ENCODE measurements at regions not wholly inside any gene's neighbourhood (a gene's known extent, or its start where the extent isn't known, plus 50 kb on each side); places are given as distances from the start of the nearest gene placed in this dataset.

DNA sequence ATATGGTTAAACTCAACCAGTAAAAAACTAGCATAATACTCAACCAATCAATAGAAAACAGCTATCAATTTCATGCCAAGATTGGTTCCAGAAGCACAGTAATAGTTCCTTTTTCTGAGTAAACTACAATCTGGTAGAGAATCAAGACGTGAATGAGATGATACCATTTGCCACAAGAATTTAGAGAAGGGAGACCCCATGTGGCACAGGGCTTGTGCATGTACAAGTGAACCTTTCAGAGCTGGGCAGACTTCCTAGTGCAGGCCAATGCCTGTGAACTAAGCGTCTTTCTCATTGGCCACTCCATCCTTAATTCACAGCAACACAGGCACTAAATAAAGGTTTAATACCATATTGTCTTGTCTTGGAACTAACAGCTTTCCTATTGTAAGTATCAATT is 213.5 kb downstream of the RFPL4B start:
- H3K4me1 Mint-ChIP-seq, result no peaks in the 10 kb centered on the region
- ChIA-PET CTCF (no interaction called here), POLR2A (no interaction called here)
- intact Hi-C loops (cut with micrococcal nuclease), result no loop called here
- H3K27ac Mint-ChIP-seq, result no peak overlapping the region
- TF ChIP-seq, protein P1, sequence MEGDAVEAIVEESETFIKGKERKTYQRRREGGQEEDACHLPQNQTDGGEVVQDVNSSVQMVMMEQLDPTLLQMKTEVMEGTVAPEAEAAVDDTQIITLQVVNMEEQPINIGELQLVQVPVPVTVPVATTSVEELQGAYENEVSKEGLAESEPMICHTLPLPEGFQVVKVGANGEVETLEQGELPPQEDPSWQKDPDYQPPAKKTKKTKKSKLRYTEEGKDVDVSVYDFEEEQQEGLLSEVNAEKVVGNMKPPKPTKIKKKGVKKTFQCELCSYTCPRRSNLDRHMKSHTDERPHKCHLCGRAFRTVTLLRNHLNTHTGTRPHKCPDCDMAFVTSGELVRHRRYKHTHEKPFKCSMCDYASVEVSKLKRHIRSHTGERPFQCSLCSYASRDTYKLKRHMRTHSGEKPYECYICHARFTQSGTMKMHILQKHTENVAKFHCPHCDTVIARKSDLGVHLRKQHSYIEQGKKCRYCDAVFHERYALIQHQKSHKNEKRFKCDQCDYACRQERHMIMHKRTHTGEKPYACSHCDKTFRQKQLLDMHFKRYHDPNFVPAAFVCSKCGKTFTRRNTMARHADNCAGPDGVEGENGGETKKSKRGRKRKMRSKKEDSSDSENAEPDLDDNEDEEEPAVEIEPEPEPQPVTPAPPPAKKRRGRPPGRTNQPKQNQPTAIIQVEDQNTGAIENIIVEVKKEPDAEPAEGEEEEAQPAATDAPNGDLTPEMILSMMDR (IDR thresholded peaks at IDR 0.05), result no peak
- H3K36me3 Mint-ChIP-seq (ENCODE audit: low read depth), result no peaks in the 10 kb centered on the region
- no peaks in the 10 kb centered on the region for H3K9me3 Mint-ChIP-seq
- H3K27me3 Mint-ChIP-seq, result no peaks in the 10 kb centered on the region
- no peak for ATAC-seq (ENCODE audit: low read depth)
- no peak overlapping the region for H3K4me3 Mint-ChIP-seq
- no peak for DNase-seq

DNA sequence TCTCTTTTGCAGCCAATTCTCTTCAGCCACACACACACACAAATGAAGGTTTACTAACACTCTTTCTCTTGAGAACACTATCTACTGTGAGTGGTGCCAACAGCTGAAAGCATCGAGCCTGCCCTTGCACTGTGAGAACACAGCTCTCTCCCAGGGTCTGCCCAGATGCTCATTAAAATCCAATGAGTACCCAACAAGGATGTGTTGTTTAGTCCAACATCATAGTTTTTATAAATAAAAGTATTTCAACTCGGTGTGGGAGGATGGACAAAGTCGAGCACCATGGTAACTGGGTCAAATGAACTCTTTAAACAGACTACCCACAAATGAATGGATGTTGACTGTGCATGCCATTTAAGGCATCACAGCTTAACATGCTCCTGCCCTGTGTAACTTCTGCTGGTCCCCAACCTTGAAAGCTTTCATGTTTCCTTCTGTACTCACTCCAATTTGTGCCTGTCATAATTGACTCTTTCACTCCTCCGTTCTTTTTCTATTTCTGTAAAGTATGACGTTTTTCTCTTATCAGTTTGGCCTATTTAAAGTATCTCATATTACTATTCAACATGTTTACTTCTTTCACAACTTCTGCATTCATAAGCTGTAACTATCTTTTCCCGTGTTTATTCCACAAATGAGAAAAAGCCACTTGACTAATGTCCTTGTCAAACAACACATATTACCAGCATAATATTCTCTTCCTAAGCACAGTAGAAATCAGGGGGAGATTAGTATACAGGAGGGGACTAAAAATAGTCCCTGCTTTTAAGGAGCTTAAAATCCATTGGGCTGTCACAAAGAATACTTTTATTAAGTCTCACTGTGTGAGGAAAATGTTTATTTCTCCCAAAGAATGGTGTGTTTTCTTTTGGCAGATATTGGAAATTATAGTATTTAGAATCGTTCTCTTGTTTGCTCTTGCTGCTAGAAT is 215.4 kb downstream of the RFPL4B start:
- no peak overlapping the region for H3K4me3 Mint-ChIP-seq
- H3K36me3 Mint-ChIP-seq (ENCODE audit: low read depth), result no peaks in the 10 kb centered on the region
- H3K9me3 Mint-ChIP-seq, result no peaks in the 10 kb centered on the region
- H3K27me3 Mint-ChIP-seq, result no peaks in the 10 kb centered on the region
- ChIA-PET POLR2A (no interaction called here), CTCF (no interaction called here)
- intact Hi-C loops (cut with micrococcal nuclease), result no loop called here
- DNase-seq (no peak), ATAC-seq (ENCODE audit: low read depth) (no peak)
- H3K27ac Mint-ChIP-seq, result no peak overlapping the region
- TF ChIP-seq, protein P1 (IDR thresholded peaks at IDR 0.05), result no peak
- H3K4me1 Mint-ChIP-seq, result no peaks in the 10 kb centered on the region

DNA sequence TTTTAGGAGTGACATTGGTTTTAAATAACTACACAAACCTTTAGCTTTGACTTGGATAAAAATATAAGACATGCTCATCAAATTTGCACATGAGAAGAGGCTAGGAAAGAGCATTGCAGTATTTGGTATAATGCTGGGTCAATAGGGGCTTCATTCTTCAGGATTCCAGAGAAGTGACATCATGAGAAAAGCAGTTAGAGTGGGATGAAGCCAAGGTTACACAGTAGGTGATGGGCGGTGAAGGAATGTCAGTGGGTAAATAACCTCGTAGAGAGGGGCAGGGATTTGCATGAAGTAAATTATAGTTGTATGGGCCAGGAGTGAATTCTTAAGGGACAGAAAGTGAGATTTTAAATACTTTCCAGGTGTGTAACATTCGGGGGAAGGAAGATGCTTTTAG is 216.2 kb downstream of the RFPL4B start:
- POLR2A ChIA-PET, result no interaction called here
- no peaks in the 10 kb centered on the region for H3K4me1 Mint-ChIP-seq
- no peak for DNase-seq
- no peak overlapping the region for H3K27ac Mint-ChIP-seq
- no peaks in the 10 kb centered on the region for H3K9me3 Mint-ChIP-seq
- no peaks in the 10 kb centered on the region for H3K27me3 Mint-ChIP-seq
- intact Hi-C loops (cut with micrococcal nuclease), result no loop called here
- ATAC-seq (ENCODE audit: low read depth), result no peak
- no peaks in the 10 kb centered on the region for H3K36me3 Mint-ChIP-seq (ENCODE audit: low read depth)
- H3K4me3 Mint-ChIP-seq, result no peak overlapping the region
- CTCF ChIA-PET, result no interaction called here
- TF ChIP-seq, protein P1 (IDR thresholded peaks at IDR 0.05), result no peak

DNA sequence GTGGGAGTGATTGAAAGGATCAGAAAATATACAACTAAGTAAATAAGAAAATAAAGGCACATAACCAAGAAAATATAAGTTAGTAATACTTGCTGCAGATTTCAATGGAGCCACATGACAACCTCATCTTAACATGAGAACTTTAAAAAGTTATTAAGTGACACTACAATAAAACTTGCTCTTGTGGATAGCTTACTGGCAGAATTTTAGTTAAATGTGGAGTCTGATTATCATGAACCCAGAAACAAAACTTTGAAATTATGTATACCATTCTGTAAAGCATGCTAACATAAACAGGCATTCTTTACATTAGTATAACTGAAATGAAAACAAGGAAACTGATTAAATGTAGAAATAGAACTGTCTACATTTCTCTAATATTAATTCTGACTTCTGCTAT is 220.9 kb downstream of the RFPL4B start:
- Mint-ChIP-seq H3K36me3 (ENCODE audit: low read depth) (no peaks in the 10 kb centered on the region), H3K27ac (no peak overlapping the region), H3K4me3 (no peak overlapping the region), H3K4me1 (no peaks in the 10 kb centered on the region), H3K27me3 (no peaks in the 10 kb centered on the region), H3K9me3 (no peaks in the 10 kb centered on the region)
- ATAC-seq (ENCODE audit: low read depth) (no peak), DNase-seq (no peak)
- ChIA-PET CTCF (no interaction called here), POLR2A (no interaction called here)
- intact Hi-C loops (cut with micrococcal nuclease), result no loop called here
- TF ChIP-seq, protein P1 (IDR thresholded peaks at IDR 0.05), result no peak

DNA sequence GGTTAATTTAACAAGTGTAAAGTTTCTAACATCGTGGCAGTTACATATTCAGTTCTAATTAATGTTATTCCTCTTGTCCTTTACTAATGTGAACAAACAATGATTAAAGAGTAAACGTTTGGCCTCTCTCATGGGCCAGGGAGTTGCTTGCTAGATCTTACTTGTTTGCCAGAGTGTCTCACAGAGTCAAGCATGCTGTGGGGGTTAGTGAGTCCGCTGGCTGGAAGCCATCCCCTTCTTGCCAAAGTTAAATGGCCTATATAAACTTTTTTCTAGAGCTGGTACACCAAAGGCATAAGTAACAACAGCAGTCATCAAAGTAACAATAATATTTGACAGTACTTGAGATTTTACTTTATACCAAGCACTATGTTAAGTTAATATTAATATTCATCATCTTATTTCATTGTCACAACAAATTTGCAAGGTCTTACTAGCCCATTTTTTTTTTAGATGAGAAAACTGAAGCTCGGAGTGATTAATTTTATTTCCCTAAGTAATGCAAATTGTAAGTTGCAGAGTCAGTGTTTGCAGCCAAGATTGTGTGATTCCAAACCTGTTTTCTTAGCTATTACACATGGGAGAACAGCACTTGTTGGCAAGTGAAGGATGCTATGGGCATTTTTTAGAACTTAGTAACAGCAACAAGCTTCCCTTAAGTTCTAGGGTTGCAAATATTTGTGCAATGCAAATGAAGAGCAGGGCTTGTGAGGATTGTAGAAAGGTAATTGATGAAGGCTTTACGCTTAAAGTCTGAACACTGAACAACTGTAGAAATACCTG is 224.5 kb downstream of the RFPL4B start:
- H3K27ac Mint-ChIP-seq, result no peak overlapping the region
- H3K4me3 Mint-ChIP-seq, result no peak overlapping the region
- no peaks in the 10 kb centered on the region for H3K27me3 Mint-ChIP-seq
- no peaks in the 10 kb centered on the region for H3K4me1 Mint-ChIP-seq
- no peaks in the 10 kb centered on the region for H3K9me3 Mint-ChIP-seq
- no peaks in the 10 kb centered on the region for H3K36me3 Mint-ChIP-seq (ENCODE audit: low read depth)
- POLR2A ChIA-PET, result no interaction called here
- no peak for ATAC-seq (ENCODE audit: low read depth)
- intact Hi-C loops (cut with micrococcal nuclease), result no loop called here
- DNase-seq, result no peak
- CTCF ChIA-PET, result no interaction called here
- TF ChIP-seq, protein P1 (IDR thresholded peaks at IDR 0.05), result no peak
